HG03060 (cell line): ENCODE measurements at regions not wholly inside any gene's neighbourhood (a gene's known extent, or its start where the extent isn't known, plus 50 kb on each side); places are given as distances from the start of the nearest gene placed in this dataset.
"Not testable (repeated sequence)": the region's sequence is repeated elsewhere in the genome, so short reads cannot be mapped to it uniquely, and the experiment has no call there.

ENCODE experiments used
- ATAC-seq: cut with Tn5 transposase; IDR thresholded peaks from one replicate; pipeline ENCODE4 v1.9.1; 2021; ENCODE audit warnings: low read depth, moderate number of reproducible peaks; ENCODE audit not compliant: unreplicated experiment

DNA sequence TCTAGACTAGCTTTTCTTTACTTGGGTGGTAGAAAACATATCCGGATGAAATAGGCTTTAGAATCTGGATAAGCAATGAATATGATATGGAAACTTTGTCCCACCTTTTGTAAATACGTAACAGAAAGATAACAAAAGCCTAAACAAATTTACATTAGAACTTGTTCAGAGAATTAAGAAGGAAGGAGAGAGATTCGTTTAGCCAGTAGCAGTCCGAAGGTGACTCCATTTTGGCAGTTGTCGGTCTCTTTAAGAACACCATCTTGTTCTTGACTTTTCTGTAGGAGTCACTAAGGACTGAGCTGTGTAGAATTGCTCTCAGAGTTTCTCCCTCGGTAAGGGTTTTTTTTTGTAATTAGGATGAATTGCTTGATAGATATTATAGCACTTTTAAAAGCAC is 475.1 kb downstream of the PCNX1 start:
- ATAC-seq: no peak

- ATAC-seq: no peak
Measured at GRCh38 chr14:71383510-71383909, 476.3 kb downstream of the PCNX1 start.

- no peak for ATAC-seq
Measured at GRCh38 chr14:71384007-71384845, 477.0 kb downstream of the PCNX1 start.

DNA sequence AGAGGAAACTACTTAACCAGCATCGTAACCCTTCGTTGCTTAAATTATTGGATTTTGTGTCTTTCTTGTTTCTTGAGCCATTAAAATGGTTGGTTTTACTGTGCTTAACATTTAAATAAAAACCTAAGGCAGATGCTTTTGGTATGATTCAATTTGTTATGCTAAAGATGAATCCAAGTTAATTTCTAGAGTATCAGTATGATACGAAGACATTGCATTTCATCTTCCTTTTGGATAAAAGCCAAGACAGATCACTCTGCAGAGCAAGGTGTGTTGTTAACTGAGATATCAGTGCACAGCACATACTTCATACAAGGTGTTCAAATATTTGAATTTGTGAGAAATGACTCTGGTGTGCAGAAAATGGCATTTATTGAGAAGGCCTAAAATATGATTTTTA is 480.5 kb downstream of the PCNX1 start:
- ATAC-seq: no peak

- ATAC-seq: no peak
Measured at GRCh38 chr14:71388336-71388735, 481.1 kb downstream of the PCNX1 start.

DNA sequence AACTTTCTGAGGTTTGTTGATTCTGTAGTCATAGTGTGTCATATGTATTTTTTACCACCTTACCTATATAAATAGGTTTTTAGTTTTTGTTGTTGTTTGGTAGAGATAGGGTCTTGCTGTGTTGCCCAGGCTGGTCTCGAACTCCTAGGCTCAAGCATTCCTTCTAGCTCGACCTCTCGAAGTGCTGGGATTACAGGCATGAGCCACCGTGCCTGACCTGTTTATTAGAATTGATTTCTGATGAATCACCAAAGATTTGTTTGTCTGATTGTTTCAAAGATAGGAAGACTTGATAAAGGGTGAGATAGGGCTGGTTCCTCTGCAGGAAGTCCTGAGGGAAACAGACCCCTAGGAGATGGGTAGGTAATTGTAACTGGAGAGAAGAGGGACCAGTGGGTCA is 481.6 kb downstream of the PCNX1 start:
- ATAC-seq: no peak

- no peak for ATAC-seq
Measured at GRCh38 chr14:71394386-71394785, 487.1 kb downstream of the PCNX1 start.

- no peak for ATAC-seq
Measured at GRCh38 chr14:71395151-71395604, 487.9 kb downstream of the PCNX1 start.

- no peak for ATAC-seq
Measured at GRCh38 chr14:71395636-71396035, 488.4 kb downstream of the PCNX1 start.

GRCh38 chr14:71396050-71396677 is 488.9 kb downstream of the PCNX1 start:
- no peak for ATAC-seq

- ATAC-seq: no peak
Measured at GRCh38 chr14:71397371-71397770, 490.1 kb downstream of the PCNX1 start.

DNA sequence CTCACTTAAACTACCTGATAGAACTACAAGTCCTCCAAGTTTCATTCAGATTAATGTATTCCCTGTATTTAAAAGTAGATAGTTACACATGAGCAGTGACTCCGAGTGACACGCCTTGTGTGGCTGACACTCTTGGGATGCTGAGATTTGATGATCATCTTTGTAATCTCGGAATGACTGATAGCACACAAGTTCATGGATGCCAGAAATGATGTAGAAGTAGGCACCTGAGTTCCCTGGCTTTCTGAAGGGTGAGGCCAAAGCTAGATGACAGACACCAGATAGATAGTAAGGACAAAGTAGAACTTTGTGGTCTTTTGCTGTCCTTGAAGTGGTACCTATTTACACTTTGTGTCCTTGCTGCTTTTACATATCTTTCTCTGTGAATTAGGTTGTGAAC is 491.2 kb downstream of the PCNX1 start:
- peak; percentile 14 for ATAC-seq

GRCh38 chr14:71399057-71399487 is 491.8 kb downstream of the PCNX1 start:
- peak; percentile 62 for ATAC-seq

GRCh38 chr14:71400871-71401321 is 493.6 kb downstream of the PCNX1 start:
- ATAC-seq: no peak

GRCh38 chr14:71402415-71402814 is 495.2 kb downstream of the PCNX1 start:
- ATAC-seq: not testable (repeated sequence)

- no peak for ATAC-seq
Measured at GRCh38 chr14:71403656-71404055, 496.4 kb downstream of the PCNX1 start.

- ATAC-seq: no peak
Measured at GRCh38 chr14:71405676-71406075, 498.4 kb downstream of the PCNX1 start.

DNA sequence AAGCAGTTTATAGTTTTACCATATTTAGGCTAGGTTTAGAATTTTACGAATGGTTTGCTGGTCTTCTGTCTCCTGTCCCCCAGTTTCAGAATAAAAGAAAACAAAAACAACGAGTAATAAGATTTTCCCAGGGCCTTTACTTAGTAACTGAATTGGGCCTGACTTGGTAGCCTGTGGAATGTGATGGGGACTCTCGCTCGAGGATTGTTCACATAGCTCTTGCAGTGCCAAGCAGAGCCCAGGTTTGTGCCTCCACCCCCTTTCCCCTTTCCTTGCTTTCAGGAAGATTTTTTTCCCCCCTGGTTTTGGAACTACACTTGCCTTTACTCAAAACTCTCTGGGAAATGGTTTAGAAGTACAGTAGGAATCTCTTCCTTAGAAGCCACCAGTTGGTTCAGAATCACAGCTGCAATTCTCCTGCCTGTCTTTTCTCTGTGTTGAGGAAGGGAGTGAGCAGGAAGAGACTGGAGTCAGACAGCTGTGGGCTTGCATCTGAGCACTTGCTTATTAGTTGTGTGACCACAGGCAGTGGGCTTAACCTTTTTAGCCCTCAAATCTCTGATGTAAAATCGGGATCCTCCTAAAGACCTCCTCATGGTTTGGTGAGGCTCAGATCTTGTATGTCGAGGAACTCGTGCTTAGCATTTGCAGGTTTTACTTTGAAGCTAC is 501.2 kb downstream of the PCNX1 start:
- ATAC-seq: no peak

DNA sequence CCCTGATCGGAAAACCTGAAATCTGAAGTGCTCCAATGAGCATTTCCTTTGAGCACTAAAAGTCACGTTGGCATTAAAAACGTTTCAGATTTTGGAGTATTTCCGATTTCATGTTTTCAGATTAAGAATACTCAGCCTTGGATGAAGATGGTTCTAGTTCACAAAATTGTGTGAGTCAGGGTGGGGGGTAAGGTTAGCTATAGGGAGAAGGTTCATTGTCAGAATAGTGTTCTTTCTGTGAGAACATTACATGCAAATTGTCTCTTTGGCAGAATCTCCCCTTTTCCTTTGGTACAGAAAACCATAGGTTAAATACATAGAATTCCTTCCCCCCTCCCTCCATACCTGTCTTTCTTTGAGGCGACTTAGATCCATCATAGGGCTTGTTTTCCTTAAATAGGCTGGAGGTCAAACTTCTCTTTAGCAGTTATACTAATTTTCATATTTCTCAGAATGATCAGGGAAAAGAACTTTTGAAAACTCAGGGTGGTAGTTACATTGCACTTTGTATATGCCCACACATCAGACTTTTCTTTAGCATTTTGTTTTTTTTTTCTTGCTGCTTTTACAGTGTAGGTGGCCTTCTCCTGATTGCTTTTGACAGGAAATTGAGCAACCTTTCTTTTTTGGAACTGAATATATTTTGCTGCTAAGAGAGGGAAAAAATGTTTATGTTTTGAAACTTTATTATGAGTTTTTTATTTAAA is 503.5 kb downstream of the PCNX1 start:
- no peak for ATAC-seq

DNA sequence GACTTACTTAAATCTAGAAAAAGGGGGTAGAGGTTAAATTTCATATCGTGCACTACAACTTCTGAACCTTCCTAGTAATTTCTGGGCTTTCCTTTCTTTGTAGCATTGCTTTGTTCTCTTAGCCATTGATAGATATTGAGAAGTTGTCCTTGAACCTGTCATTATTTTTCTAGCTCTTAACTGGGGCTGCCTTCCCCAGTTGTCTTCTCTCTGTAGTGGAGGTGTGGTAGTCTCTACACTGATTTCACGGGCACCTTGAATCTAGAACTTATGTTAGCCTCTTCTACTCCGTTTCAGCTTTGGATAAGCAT is 504.0 kb downstream of the PCNX1 start:
- no peak for ATAC-seq

- ATAC-seq: no peak
Measured at GRCh38 chr14:71411738-71412137, 504.5 kb downstream of the PCNX1 start.
